ENCODE measurements at regions not wholly inside any gene's neighbourhood (a gene's known extent, or its start where the extent isn't known, plus 50 kb on each side); places are given as distances from the start of the nearest gene placed in this dataset.

GRCh38 chr5:118778941-118779340 lies 209.4 kb downstream of the DTWD2 start:
- Histone ChIP-seq H3K4me3 (ENCODE audit: insufficient read length, low read depth) (no peak overlapping the region), H3K27me3 (ENCODE audit: insufficient read depth, insufficient read length) (no peaks in the 10 kb centered on the region), H3K9me3 (ENCODE audit: insufficient read depth, low read length) (no peaks in the 10 kb centered on the region), H3K4me1 (ENCODE audit: insufficient read depth, insufficient read length) (no peaks in the 10 kb centered on the region), H3K36me3 (ENCODE audit: insufficient read depth, insufficient read length, low read length) (no peaks in the 10 kb centered on the region), H3K9ac (ENCODE audit: insufficient read length, low read depth) (no peak overlapping the region)
- no peak for DNase-seq (ENCODE audit: low read depth, low spot score)
- TF ChIP-seq YY1 (IDR thresholded peaks at IDR 0.05; ENCODE audit: insufficient read depth, insufficient read length) (no peak), ZNF274 (IDR thresholded peaks at IDR 0.05; ENCODE audit: low read depth, low read length) (no peak), SUZ12 (IDR thresholded peaks at IDR 0.05; ENCODE audit: extremely low read depth, insufficient read depth, insufficient read length) (no peak)

GRCh38 chr5:118777189-118777736 lies 211.1 kb downstream of the DTWD2 start:
- TF ChIP-seq ZNF274 (IDR thresholded peaks at IDR 0.05; ENCODE audit: low read depth, low read length), result no peak
- TF ChIP-seq YY1 (IDR thresholded peaks at IDR 0.05; ENCODE audit: insufficient read depth, insufficient read length), result no peak
- no peak for TF ChIP-seq SUZ12 (IDR thresholded peaks at IDR 0.05; ENCODE audit: extremely low read depth, insufficient read depth, insufficient read length)
- Histone ChIP-seq H3K4me1 (ENCODE audit: insufficient read depth, insufficient read length) (no peaks in the 10 kb centered on the region), H3K27me3 (ENCODE audit: insufficient read depth, insufficient read length) (no peaks in the 10 kb centered on the region), H3K9ac (ENCODE audit: insufficient read length, low read depth) (no peak overlapping the region), H3K9me3 (ENCODE audit: insufficient read depth, low read length) (no peaks in the 10 kb centered on the region), H3K36me3 (ENCODE audit: insufficient read depth, insufficient read length, low read length) (no peaks in the 10 kb centered on the region), H3K4me3 (ENCODE audit: insufficient read length, low read depth) (no peak overlapping the region)
- DNase-seq (ENCODE audit: low read depth, low spot score), result no peak

- H3K36me3 ChIP-seq (ENCODE audit: insufficient read depth, insufficient read length, low read length), result no peaks in the 10 kb centered on the region
- H3K9ac ChIP-seq (ENCODE audit: insufficient read length, low read depth), result no peak overlapping the region
- no peaks in the 10 kb centered on the region for H3K27me3 ChIP-seq (ENCODE audit: insufficient read depth, insufficient read length)
- H3K4me1 ChIP-seq (ENCODE audit: insufficient read depth, insufficient read length), result no peaks in the 10 kb centered on the region
- no peak for DNase-seq (ENCODE audit: low read depth, low spot score)
- H3K4me3 ChIP-seq (ENCODE audit: insufficient read length, low read depth), result no peak overlapping the region
- H3K9me3 ChIP-seq (ENCODE audit: insufficient read depth, low read length), result no peaks in the 10 kb centered on the region
- TF ChIP-seq YY1 (IDR thresholded peaks at IDR 0.05; ENCODE audit: insufficient read depth, insufficient read length) (no peak), ZNF274 (IDR thresholded peaks at IDR 0.05; ENCODE audit: low read depth, low read length) (no peak), SUZ12 (IDR thresholded peaks at IDR 0.05; ENCODE audit: extremely low read depth, insufficient read depth, insufficient read length) (no peak)
Observed at GRCh38 chr5:118776755-118777154, 211.6 kb downstream of the DTWD2 start.

- TF ChIP-seq SUZ12 (IDR thresholded peaks at IDR 0.05; ENCODE audit: extremely low read depth, insufficient read depth, insufficient read length), result no peak
- no peak for TF ChIP-seq YY1 (IDR thresholded peaks at IDR 0.05; ENCODE audit: insufficient read depth, insufficient read length)
- no peak for TF ChIP-seq ZNF274 (IDR thresholded peaks at IDR 0.05; ENCODE audit: low read depth, low read length)
- no peaks in the 10 kb centered on the region for H3K36me3 ChIP-seq (ENCODE audit: insufficient read depth, insufficient read length, low read length)
- no peaks in the 10 kb centered on the region for H3K4me1 ChIP-seq (ENCODE audit: insufficient read depth, insufficient read length)
- no peaks in the 10 kb centered on the region for H3K9me3 ChIP-seq (ENCODE audit: insufficient read depth, low read length)
- H3K9ac ChIP-seq (ENCODE audit: insufficient read length, low read depth), result no peak overlapping the region
- DNase-seq (ENCODE audit: low read depth, low spot score), result no peak
- H3K27me3 ChIP-seq (ENCODE audit: insufficient read depth, insufficient read length), result no peaks in the 10 kb centered on the region
- no peak overlapping the region for H3K4me3 ChIP-seq (ENCODE audit: insufficient read length, low read depth)
Observed at GRCh38 chr5:118775790-118776499, 212.4 kb downstream of the DTWD2 start.

- TF ChIP-seq YY1 (IDR thresholded peaks at IDR 0.05; ENCODE audit: insufficient read depth, insufficient read length) (no peak), ZNF274 (IDR thresholded peaks at IDR 0.05; ENCODE audit: low read depth, low read length) (no peak), SUZ12 (IDR thresholded peaks at IDR 0.05; ENCODE audit: extremely low read depth, insufficient read depth, insufficient read length) (no peak)
Observed at GRCh38 chr5:118768607-118769175, 219.7 kb downstream of the DTWD2 start.

GRCh38 chr5:118762291-118762690 lies 226.1 kb downstream of the DTWD2 start:
- Histone ChIP-seq H3K27me3 (ENCODE audit: insufficient read depth, insufficient read length) (no peaks in the 10 kb centered on the region), H3K36me3 (ENCODE audit: insufficient read depth, insufficient read length, low read length) (no peaks in the 10 kb centered on the region), H3K9me3 (ENCODE audit: insufficient read depth, low read length) (no peaks in the 10 kb centered on the region), H3K4me1 (ENCODE audit: insufficient read depth, insufficient read length) (no peaks in the 10 kb centered on the region), H3K9ac (ENCODE audit: insufficient read length, low read depth) (no peak overlapping the region), H3K4me3 (ENCODE audit: insufficient read length, low read depth) (no peak overlapping the region)
- TF ChIP-seq SUZ12 (IDR thresholded peaks at IDR 0.05; ENCODE audit: extremely low read depth, insufficient read depth, insufficient read length), result no peak
- TF ChIP-seq ZNF274 (IDR thresholded peaks at IDR 0.05; ENCODE audit: low read depth, low read length), result no peak
- no peak for TF ChIP-seq YY1 (IDR thresholded peaks at IDR 0.05; ENCODE audit: insufficient read depth, insufficient read length)
- DNase-seq (ENCODE audit: low read depth, low spot score), result no peak

More at GRCh38 chr5:118768607-118769175, 219.7 kb downstream of the DTWD2 start:
- H3K9ac ChIP-seq (ENCODE audit: insufficient read length, low read depth), result no peak overlapping the region
- no peaks in the 10 kb centered on the region for H3K27me3 ChIP-seq (ENCODE audit: insufficient read depth, insufficient read length)
- H3K36me3 ChIP-seq (ENCODE audit: insufficient read depth, insufficient read length, low read length), result no peaks in the 10 kb centered on the region
- no peak overlapping the region for H3K4me3 ChIP-seq (ENCODE audit: insufficient read length, low read depth)
- DNase-seq (ENCODE audit: low read depth, low spot score), result no peak
- no peaks in the 10 kb centered on the region for H3K9me3 ChIP-seq (ENCODE audit: insufficient read depth, low read length)
- no peaks in the 10 kb centered on the region for H3K4me1 ChIP-seq (ENCODE audit: insufficient read depth, insufficient read length)

- TF ChIP-seq ZNF274 (IDR thresholded peaks at IDR 0.05; ENCODE audit: low read depth, low read length) (no peak), YY1 (IDR thresholded peaks at IDR 0.05; ENCODE audit: insufficient read depth, insufficient read length) (no peak), SUZ12 (IDR thresholded peaks at IDR 0.05; ENCODE audit: extremely low read depth, insufficient read depth, insufficient read length) (no peak)
- no peak overlapping the region for H3K4me3 ChIP-seq (ENCODE audit: insufficient read length, low read depth)
- H3K4me1 ChIP-seq (ENCODE audit: insufficient read depth, insufficient read length), result no peaks in the 10 kb centered on the region
- H3K9ac ChIP-seq (ENCODE audit: insufficient read length, low read depth), result no peak overlapping the region
- no peaks in the 10 kb centered on the region for H3K9me3 ChIP-seq (ENCODE audit: insufficient read depth, low read length)
- no peaks in the 10 kb centered on the region for H3K36me3 ChIP-seq (ENCODE audit: insufficient read depth, insufficient read length, low read length)
- no peaks in the 10 kb centered on the region for H3K27me3 ChIP-seq (ENCODE audit: insufficient read depth, insufficient read length)
- no peak for DNase-seq (ENCODE audit: low read depth, low spot score)
Observed at GRCh38 chr5:118761814-118762213, 226.5 kb downstream of the DTWD2 start.

Measured in NT2/D1 (cell line).